ENCODE measurements at regions not wholly inside any gene's neighbourhood (a gene's known extent, or its start where the extent isn't known, plus 50 kb on each side); places are given as distances from the start of the nearest gene placed in this dataset.
"Not testable (repeated sequence)": the region's sequence is repeated elsewhere in the genome, so short reads cannot be mapped to it uniquely, and the experiment has no call there.

DNA sequence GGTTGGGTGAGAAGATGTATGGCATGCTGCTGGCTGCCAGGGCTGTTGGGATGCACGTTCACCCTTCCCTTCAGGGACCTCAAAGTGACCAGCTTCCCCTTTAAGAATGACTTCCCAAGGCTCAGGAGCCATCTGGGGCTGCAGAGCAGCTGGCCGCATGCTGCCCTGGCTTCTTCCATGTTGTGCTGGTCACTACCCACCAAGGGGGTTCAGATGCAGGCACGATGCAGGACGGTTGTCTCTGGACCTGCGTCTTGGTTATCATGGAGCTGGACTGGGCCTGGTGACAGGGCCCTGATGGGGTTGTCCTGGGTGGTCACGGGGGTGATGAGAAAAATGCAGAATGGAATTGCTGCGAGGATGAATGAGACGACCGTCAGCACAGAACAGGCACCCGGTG is 297.8 kb downstream of the POTED start:
- DNase-seq = not testable (repeated sequence)

DNA sequence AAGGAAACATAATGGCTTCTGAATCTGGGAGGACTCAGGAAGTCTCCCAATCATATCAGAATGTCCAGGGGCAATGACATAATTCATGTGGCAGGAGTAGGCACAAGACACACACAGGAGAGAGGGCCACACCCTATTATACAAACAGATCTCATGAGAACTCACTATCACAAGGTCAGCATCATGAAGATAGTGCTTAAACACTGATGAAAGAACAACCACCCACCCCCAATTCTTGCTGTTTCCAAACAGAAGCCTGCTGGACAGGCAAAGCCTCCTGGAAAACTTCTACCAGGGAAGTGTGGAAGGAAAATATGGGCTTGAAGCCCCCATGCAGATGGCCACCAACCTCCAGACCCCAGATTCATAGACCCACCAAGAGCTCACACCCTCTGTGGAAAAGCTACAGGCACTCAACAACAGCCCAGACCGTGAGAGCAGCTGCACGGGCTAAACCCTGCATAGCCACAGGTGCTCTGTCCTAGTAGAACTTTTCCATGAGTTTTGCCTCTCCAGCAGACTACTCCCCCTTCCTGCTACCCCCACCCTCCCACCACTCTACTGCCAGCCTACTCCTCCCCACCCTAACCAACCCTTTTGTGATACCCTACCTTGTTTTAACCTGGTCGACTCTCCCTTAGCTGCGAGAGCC is 287.1 kb downstream of the POTED start:
- not testable (repeated sequence) for DNase-seq

GRCh38 chr21:13893617-13894016 is 284.0 kb downstream of the POTED start:
- not testable (repeated sequence) for DNase-seq

GRCh38 chr21:13893025-13893424 is 283.4 kb downstream of the POTED start:
- DNase-seq = not testable (repeated sequence)

GRCh38 chr21:13892146-13892751 is 282.7 kb downstream of the POTED start:
- DNase-seq = not testable (repeated sequence)

- not testable (repeated sequence) for DNase-seq
Observed at GRCh38 chr21:13889176-13889575, 279.6 kb downstream of the POTED start.

GRCh38 chr21:13883641-13884395 is 274.2 kb downstream of the POTED start:
- not testable (repeated sequence) for DNase-seq

DNA sequence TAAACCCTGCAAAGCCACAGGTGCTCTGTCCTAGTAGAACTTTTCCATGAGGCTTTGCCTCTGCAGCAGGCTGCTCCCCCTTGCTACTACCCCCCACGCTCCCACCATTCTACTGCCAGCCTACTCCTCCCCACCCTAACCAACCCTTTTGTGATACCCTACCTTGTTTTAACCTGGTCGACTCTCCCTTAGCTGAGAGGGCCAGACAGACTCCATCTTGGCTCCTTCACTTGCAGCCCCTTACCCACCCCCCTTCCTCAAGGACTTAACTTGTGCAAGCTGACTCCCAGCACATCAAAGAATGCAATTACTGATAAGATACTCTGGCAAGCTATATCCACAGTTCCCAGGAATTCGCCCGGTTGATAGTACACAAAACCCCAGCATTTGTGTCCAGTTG is 267.9 kb downstream of the POTED start:
- not testable (repeated sequence) for DNase-seq

- not testable (repeated sequence) for DNase-seq
Observed at GRCh38 chr21:13876999-13877398, 267.4 kb downstream of the POTED start.

GRCh38 chr21:13874001-13874400 is 264.4 kb downstream of the POTED start:
- DNase-seq = not testable (repeated sequence)

DNA sequence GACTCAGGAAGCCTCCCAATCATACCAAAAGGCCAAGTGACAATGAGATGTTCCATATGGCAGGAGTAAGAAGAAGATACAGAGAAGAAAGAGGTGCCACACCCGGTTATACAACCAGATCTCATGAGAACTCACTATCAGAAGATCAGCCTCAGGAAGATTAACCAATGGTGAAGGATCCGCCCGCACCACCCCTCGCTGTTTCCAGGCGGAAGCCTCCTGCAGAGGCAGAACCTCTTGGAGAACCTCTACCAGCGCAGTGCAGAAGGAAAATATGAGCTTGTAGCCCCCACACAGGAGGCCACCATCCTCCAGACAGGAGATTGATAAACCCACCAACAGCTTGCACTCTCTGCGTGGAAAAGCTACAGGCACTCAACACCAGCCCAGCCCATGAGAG is 245.1 kb downstream of the POTED start:
- no peak for DNase-seq

- DNase-seq = not testable (repeated sequence)
Observed at GRCh38 chr21:13850808-13851207, 241.2 kb downstream of the POTED start.

DNA sequence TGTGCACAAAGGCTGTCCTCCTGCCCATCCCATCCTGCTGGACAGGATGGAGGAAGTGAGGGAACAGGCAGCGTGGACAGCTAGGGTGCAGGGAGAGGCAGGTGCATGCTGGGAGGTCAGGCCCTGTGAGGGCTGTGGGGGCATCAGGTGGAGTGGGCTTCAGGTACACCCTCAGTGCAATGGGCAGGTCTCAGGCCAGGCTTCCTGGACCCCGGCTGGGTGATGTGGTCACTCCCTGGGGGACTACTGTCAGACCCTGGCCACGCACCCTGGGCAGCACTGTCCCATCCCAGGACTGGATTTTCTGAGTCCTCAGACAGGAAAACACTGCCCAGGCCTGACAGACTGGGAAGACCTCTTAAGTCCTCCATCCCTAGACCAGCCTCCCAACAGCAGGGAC is 239.9 kb downstream of the POTED start:
- not testable (repeated sequence) for DNase-seq

- DNase-seq = not testable (repeated sequence)
Observed at GRCh38 chr21:13846718-13847117, 237.1 kb downstream of the POTED start.

DNA sequence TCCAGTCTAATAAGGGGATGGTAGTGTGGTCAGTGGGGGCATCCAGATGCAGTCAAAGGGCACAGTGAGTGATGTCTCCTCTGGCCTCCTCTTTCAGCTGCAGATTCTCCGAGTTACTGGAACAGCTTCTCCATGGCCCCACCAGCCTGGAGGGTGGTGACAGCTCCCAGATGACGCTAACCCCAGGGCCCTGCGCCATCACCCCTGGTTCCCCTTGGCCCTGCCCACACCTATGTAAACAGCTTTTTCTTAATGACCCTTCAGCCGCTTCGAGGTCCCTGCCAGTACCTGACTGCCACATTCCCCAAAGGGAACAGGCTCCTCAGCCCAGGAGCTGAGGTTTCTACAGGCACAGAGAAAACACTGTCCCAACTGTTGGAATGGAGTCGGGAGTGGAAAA is 235.0 kb downstream of the POTED start:
- DNase-seq = not testable (repeated sequence)

GRCh38 chr21:13843081-13843480 is 233.5 kb downstream of the POTED start:
- DNase-seq = not testable (repeated sequence)

DNA sequence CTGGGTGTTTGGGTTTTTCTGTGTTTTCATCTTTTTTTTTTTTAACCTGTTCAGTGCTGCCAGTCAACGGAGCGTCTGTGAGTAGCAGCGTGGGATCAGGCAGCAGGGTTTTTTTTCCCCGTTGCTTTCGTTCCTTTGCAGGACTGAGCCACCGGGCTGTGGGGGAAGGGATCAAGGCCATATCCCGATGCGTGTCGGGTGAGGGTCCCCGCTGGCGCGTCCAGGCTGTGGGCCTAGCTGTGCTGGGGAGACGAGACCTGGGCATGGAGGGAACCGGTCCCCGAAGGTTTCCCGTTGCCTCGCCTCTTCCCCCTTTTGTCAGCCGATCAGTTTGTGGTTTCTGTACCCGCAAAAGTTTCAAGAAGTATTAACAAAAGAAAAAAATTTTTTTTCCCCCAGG is 218.1 kb downstream of the POTED start:
- not testable (repeated sequence) for DNase-seq

DNA sequence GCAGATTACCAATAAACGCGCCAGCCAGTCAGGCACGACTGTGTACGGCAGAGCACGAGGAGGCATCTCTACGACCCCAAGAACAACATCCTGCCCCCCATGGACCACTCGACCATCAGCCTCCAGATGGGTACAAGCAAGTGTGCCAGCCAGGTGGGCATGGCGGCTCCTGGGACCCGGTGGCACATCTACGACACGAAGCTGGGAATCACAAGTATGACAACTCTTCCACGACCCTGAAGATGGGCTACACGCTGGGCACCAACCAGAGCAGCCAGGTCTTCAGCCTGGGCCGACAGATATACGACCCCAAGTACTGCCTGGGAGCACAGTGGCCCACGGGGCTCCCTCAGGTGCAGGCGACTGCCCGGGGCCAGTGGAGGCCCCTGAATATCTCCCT is 217.6 kb downstream of the POTED start:
- DNase-seq = no peak

GRCh38 chr21:13826511-13826910 is 216.9 kb downstream of the POTED start:
- DNase-seq = not testable (repeated sequence)

- not testable (repeated sequence) for DNase-seq
Observed at GRCh38 chr21:13825218-13825778, 215.7 kb downstream of the POTED start.

DNA sequence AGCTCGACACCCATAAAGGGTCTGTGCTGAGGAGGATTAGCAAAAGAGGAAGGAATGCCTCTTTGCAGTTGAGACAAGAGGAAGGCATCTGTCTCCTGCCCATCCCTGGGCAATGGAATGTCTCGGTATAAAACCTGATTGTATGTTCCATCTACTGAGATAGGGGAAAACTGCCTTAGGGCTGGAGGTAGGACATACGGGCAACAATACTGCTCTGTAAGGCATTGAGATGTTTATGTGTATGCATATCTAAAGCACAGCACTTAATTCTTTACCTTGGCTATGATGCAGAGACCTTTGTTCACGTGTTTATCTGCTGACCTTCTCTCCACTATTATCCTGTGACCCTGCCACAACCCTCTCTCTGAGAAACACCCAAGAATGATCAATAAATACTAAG is 210.7 kb downstream of the POTED start:
- not testable (repeated sequence) for DNase-seq

DNA sequence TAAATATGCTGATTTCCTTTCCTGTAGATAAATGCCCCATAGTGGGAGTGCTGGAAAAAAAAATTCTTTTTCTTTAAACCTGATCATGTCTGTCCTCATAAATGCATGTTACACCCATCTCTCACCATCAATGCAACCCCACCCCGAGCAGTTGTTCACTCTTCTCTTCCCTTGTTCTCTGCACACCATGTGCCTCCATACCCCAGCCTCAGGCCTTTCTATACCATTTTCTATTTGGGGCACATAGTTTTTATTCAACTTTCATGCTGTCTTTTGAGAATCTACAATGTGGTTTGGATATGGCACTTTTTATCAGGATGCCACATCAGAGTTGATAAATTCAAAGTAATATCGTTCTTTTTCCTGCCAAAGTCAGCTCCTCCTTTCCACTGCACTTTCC is 202.6 kb downstream of the POTED start:
- not testable (repeated sequence) for DNase-seq

GRCh38 chr21:13810559-13810958 is 201.0 kb downstream of the POTED start:
- DNase-seq = not testable (repeated sequence)
